NCI-H2196 treated with DMSO at 0.1 percent for 48 hours (cell line): ENCODE measurements at regions not wholly inside any gene's neighbourhood (a gene's known extent, or its start where the extent isn't known, plus 50 kb on each side); places are given as distances from the start of the nearest gene placed in this dataset.

Source experiments
- DNase-seq: peaks from one replicate; lab custom pipeline; 2025; ENCODE audit not compliant: unreplicated experiment; lab: John Stamatoyannopoulos, UW

- no peak for DNase-seq
These were observed 118.3 kb upstream of the ADAMTS18 start for GRCh38 chr16:77553130-77553529.

- no peak for DNase-seq
These were observed 120.3 kb upstream of the ADAMTS18 start for GRCh38 chr16:77555126-77555525.

GRCh38 chr16:77555791-77556190 is 121.0 kb upstream of the ADAMTS18 start:
- no peak for DNase-seq

- no peak for DNase-seq
These were observed 121.5 kb upstream of the ADAMTS18 start for GRCh38 chr16:77556201-77556873.

GRCh38 chr16:77557385-77557784 is 122.6 kb upstream of the ADAMTS18 start:
- no peak for DNase-seq

GRCh38 chr16:77558786-77559185 is 124.0 kb upstream of the ADAMTS18 start:
- no peak for DNase-seq

- DNase-seq, result no peak
These were observed 127.7 kb upstream of the ADAMTS18 start for GRCh38 chr16:77562497-77562896.

- no peak for DNase-seq
These were observed 130.1 kb upstream of the ADAMTS18 start for GRCh38 chr16:77564791-77565390.

- DNase-seq, result no peak
These were observed 134.6 kb upstream of the ADAMTS18 start for GRCh38 chr16:77569406-77569805.

GRCh38 chr16:77570574-77570973 is 135.7 kb upstream of the ADAMTS18 start:
- DNase-seq, result no peak

GRCh38 chr16:77571115-77571862 is 136.5 kb upstream of the ADAMTS18 start:
- DNase-seq, result no peak

- no peak for DNase-seq
These were observed 140.2 kb upstream of the ADAMTS18 start for GRCh38 chr16:77574867-77575624.

- peak; percentile 3 for DNase-seq
These were observed 142.9 kb upstream of the NUDT7 start for GRCh38 chr16:77579351-77579891.

- DNase-seq, result no peak
These were observed 140.6 kb upstream of the NUDT7 start for GRCh38 chr16:77581706-77582105.

- peak; percentile 37 for DNase-seq
These were observed 138.0 kb upstream of the NUDT7 start for GRCh38 chr16:77584205-77584859.

- no peak for DNase-seq
These were observed 136.7 kb upstream of the NUDT7 start for GRCh38 chr16:77585379-77586251.

- no peak for DNase-seq
These were observed 133.9 kb upstream of the NUDT7 start for GRCh38 chr16:77588389-77588788.

- DNase-seq, result no peak
These were observed 133.1 kb upstream of the NUDT7 start for GRCh38 chr16:77589071-77589765.

- DNase-seq, result no peak
These were observed 131.6 kb upstream of the NUDT7 start for GRCh38 chr16:77590707-77591106.
